Astrocyte (in vitro differentiated cells and primary cell): ENCODE measurements at regions not wholly inside any gene's neighbourhood (a gene's known extent, or its start where the extent isn't known, plus 50 kb on each side); places are given as distances from the start of the nearest gene placed in this dataset.

Source experiments
- DNase-seq: peaks from one replicate; pipeline ENCODE4 v3.0.0-alpha.2; 2010; ENCODE audit warnings: low read depth
- FAIRE-seq: peaks from 2 replicates; lab custom pipeline; 2011; peaks lifted over from hg19 to GRCh38; lab: Jason Lieb, UNC
- H2AFZ ChIP-seq: 2 replicates; pipeline ENCODE4 v1.6.0; 2012; ENCODE audit warnings: low read depth, low read length, inconsistent platforms
- H3K27ac ChIP-seq: 2 replicates; pipeline ENCODE4 v1.5.1; 2011; ENCODE audit warnings: low read depth, low read length, inconsistent platforms
- H3K27me3 ChIP-seq: 2 replicates; pipeline ENCODE4 v1.6.0; 2011; ENCODE audit warnings: low read length, inconsistent platforms; ENCODE audit not compliant: insufficient read depth
- H3K36me3 ChIP-seq: 2 replicates; pipeline ENCODE4 v1.5.1; 2011; ENCODE audit warnings: low read length, inconsistent platforms; ENCODE audit not compliant: insufficient read depth
- H3K4me1 ChIP-seq: 2 replicates; pipeline ENCODE4 v1.5.1; 2011; ENCODE audit warnings: low read length, inconsistent platforms; ENCODE audit not compliant: insufficient read depth
- H3K4me2 ChIP-seq: 2 replicates; pipeline ENCODE4 v1.6.0; 2012; ENCODE audit warnings: low read length, inconsistent platforms
- H3K4me3 ChIP-seq: 2 replicates; pipeline ENCODE4 v1.5.1; 2011; ENCODE audit warnings: low read depth, mild to moderate bottlenecking, low read length, inconsistent platforms; ENCODE audit not compliant: insufficient read depth
- H3K79me2 ChIP-seq: 2 replicates; pipeline ENCODE4 v1.6.0; 2012; ENCODE audit warnings: mild to moderate bottlenecking, low read length, inconsistent platforms; ENCODE audit not compliant: insufficient read depth
- H3K9ac ChIP-seq: 2 replicates; pipeline ENCODE4 v1.6.0; 2012; ENCODE audit warnings: mild to moderate bottlenecking, low read length, inconsistent platforms
- H3K9me3 ChIP-seq: 2 replicates; pipeline ENCODE4 v1.5.1; 2012; ENCODE audit warnings: low read depth, mild to moderate bottlenecking, low read length, inconsistent platforms; ENCODE audit not compliant: insufficient read depth
- H4K20me1 ChIP-seq: 2 replicates; pipeline ENCODE4 v1.6.0; 2012; ENCODE audit warnings: low read length, inconsistent platforms; ENCODE audit not compliant: insufficient read depth
- H3K27ac Mint-ChIP-seq: one replicate; pipeline ENCODE4 v1.8.0; 2021; ENCODE audit warnings: mild to moderate bottlenecking, mixed read lengths; ENCODE audit not compliant: unreplicated experiment
- H3K27me3 Mint-ChIP-seq: one replicate; pipeline ENCODE4 v1.8.0; 2021; ENCODE audit warnings: low read depth, mixed read lengths; ENCODE audit not compliant: unreplicated experiment
- H3K36me3 Mint-ChIP-seq: one replicate; pipeline ENCODE4 v1.8.0; 2021; ENCODE audit warnings: low read depth, mixed read lengths; ENCODE audit not compliant: unreplicated experiment
- H3K4me1 Mint-ChIP-seq: one replicate; pipeline ENCODE4 v1.8.0; 2021; ENCODE audit warnings: low read depth, mixed read lengths; ENCODE audit not compliant: unreplicated experiment
- H3K4me3 Mint-ChIP-seq: one replicate; pipeline ENCODE4 v1.8.0; 2021; ENCODE audit warnings: mild to moderate bottlenecking, moderate library complexity, mixed read lengths; ENCODE audit not compliant: unreplicated experiment
- H3K9me3 Mint-ChIP-seq: one replicate; pipeline ENCODE4 v1.8.0; 2021; ENCODE audit warnings: mild to moderate bottlenecking, mixed read lengths; ENCODE audit not compliant: unreplicated experiment
- EZH2 ChIP-seq: IDR thresholded peaks from 2 replicates; pipeline ENCODE4 v1.6.1; 2012; ENCODE audit warnings: mild to moderate bottlenecking, low read length, inconsistent platforms; ENCODE audit not compliant: insufficient read depth
- TF ChIP-seq, protein P1 (sequence below): IDR thresholded peaks from 2 replicates; pipeline ENCODE4 v1.5.1; 2011; ENCODE audit warnings: low read depth, mild to moderate bottlenecking, inconsistent platforms, low read length, moderate library complexity; ENCODE audit not compliant: insufficient read depth

DNA sequence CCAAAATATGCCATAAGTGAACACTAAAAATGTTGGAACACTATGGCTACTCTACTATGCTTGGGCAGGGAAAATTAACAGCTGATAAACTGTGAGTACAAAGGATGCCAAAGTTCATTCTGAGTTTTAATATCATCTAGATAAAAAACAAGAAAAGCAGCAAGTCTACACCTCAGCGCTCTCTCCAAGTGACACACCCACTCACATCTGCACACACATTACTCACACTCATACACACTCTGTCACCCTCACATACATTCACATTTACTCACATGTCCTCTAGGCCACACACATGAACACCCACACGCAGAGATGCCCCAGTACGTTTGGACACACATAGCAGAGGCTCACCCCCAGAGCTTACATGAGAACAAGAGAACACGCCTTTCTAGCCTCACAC, 87.3 kb upstream of the RAB4A start:
- peaks cover 7% of the 10 kb centered on the region for H3K27me3 Mint-ChIP-seq
- H3K4me3 Mint-ChIP-seq: no peak overlapping the region
- H2AFZ ChIP-seq: no peak overlapping the region
- H3K27ac Mint-ChIP-seq: no peak overlapping the region
- no peaks in the 10 kb centered on the region for H4K20me1 ChIP-seq
- no peak overlapping the region for H3K27ac ChIP-seq
- H3K4me2 ChIP-seq: no peak overlapping the region
- H3K9me3 ChIP-seq: no peaks in the 10 kb centered on the region
- no peaks in the 10 kb centered on the region for H3K4me1 Mint-ChIP-seq
- no peaks in the 10 kb centered on the region for H3K4me1 ChIP-seq
- no peaks in the 10 kb centered on the region for H3K9me3 Mint-ChIP-seq
- H3K79me2 ChIP-seq: no peaks in the 10 kb centered on the region
- DNase-seq: no peak
- no peaks in the 10 kb centered on the region for H3K36me3 ChIP-seq
- FAIRE-seq: no peak
- TF ChIP-seq, protein P1, sequence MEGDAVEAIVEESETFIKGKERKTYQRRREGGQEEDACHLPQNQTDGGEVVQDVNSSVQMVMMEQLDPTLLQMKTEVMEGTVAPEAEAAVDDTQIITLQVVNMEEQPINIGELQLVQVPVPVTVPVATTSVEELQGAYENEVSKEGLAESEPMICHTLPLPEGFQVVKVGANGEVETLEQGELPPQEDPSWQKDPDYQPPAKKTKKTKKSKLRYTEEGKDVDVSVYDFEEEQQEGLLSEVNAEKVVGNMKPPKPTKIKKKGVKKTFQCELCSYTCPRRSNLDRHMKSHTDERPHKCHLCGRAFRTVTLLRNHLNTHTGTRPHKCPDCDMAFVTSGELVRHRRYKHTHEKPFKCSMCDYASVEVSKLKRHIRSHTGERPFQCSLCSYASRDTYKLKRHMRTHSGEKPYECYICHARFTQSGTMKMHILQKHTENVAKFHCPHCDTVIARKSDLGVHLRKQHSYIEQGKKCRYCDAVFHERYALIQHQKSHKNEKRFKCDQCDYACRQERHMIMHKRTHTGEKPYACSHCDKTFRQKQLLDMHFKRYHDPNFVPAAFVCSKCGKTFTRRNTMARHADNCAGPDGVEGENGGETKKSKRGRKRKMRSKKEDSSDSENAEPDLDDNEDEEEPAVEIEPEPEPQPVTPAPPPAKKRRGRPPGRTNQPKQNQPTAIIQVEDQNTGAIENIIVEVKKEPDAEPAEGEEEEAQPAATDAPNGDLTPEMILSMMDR: no peak
- no peak for TF ChIP-seq EZH2
- no peak overlapping the region for H3K4me3 ChIP-seq
- H3K9ac ChIP-seq: no peak overlapping the region
- H3K27me3 ChIP-seq: no peaks in the 10 kb centered on the region
- no peaks in the 10 kb centered on the region for H3K36me3 Mint-ChIP-seq

DNA sequence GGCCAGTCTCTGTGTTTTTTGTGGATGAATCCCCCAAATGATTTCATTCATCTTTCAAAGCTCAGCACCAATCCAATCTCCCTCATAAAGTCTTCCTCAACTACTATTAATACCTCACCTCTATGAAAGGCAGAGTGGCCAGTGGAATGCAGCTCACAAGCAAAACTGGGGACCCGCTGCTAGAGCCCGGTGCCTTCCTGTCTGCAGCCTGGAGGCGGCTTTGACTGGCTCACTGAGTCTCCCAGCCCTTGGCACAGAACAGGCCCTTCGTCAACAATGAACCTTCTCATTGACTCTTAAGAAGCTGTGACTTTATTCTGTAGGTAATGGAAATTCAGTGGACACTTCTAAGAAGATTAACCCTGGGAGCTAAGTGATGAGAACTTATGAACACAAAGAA, 86.8 kb upstream of the RAB4A start:
- H3K4me1 Mint-ChIP-seq: no peaks in the 10 kb centered on the region
- H3K27ac Mint-ChIP-seq: no peak overlapping the region
- TF ChIP-seq, protein P1: no peak
- no peak for TF ChIP-seq EZH2
- Histone ChIP-seq H4K20me1 (no peaks in the 10 kb centered on the region), H3K4me1 (no peaks in the 10 kb centered on the region), H3K36me3 (no peaks in the 10 kb centered on the region), H3K4me3 (no peak overlapping the region), H3K9me3 (no peaks in the 10 kb centered on the region), H3K79me2 (no peaks in the 10 kb centered on the region), H2AFZ (no peak overlapping the region), H3K9ac (no peak overlapping the region), H3K27me3 (no peaks in the 10 kb centered on the region), H3K27ac (no peak overlapping the region), H3K4me2 (no peak overlapping the region)
- H3K4me3 Mint-ChIP-seq: no peak overlapping the region
- no peak for DNase-seq
- H3K27me3 Mint-ChIP-seq: peaks cover 7% of the 10 kb centered on the region
- no peaks in the 10 kb centered on the region for H3K36me3 Mint-ChIP-seq
- no peak for FAIRE-seq
- H3K9me3 Mint-ChIP-seq: no peaks in the 10 kb centered on the region

DNA sequence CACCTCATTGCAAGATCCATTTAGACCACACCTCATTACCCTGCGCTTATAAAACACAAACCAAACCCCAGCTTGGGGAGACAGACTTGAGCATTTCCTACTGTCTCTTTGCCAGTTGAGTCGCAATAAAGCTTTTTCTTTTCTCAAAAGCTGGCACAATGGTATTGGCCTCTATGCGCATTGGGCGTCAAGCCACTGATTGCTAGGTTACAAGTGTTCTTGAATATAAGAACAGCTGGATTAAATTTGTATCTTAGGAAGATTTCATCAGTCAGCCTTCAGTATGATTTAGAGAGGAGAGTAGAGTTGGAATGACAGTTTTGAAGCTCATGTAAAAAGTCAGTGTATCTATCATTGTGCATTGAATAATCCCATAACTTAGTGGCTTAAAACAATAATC, 84.9 kb upstream of the RAB4A start:
- H3K4me3 ChIP-seq: no peak overlapping the region
- no peak overlapping the region for H3K27ac ChIP-seq
- H3K4me1 ChIP-seq: no peaks in the 10 kb centered on the region
- no peak overlapping the region for H3K27ac Mint-ChIP-seq
- no peaks in the 10 kb centered on the region for H3K36me3 ChIP-seq
- H3K4me1 Mint-ChIP-seq: no peaks in the 10 kb centered on the region
- H2AFZ ChIP-seq: no peak overlapping the region
- peaks cover 7% of the 10 kb centered on the region for H3K27me3 Mint-ChIP-seq
- no peak overlapping the region for H3K9ac ChIP-seq
- H3K9me3 ChIP-seq: no peaks in the 10 kb centered on the region
- DNase-seq (no peak), FAIRE-seq (no peak)
- H4K20me1 ChIP-seq: no peaks in the 10 kb centered on the region
- no peaks in the 10 kb centered on the region for H3K9me3 Mint-ChIP-seq
- no peak overlapping the region for H3K4me3 Mint-ChIP-seq
- H3K36me3 Mint-ChIP-seq: no peaks in the 10 kb centered on the region
- H3K27me3 ChIP-seq: no peaks in the 10 kb centered on the region
- no peak overlapping the region for H3K4me2 ChIP-seq
- TF ChIP-seq EZH2: no peak
- TF ChIP-seq, protein P1: no peak
- no peaks in the 10 kb centered on the region for H3K79me2 ChIP-seq
